Thoracic aorta (tissue), 2 donors: ENCODE measurements at regions not wholly inside any gene's neighbourhood (a gene's known extent, or its start where the extent isn't known, plus 50 kb on each side); places are given as distances from the start of the nearest gene placed in this dataset.

Experiments used
- ATAC-seq: fragments of 150-250 bp; one replicate; pipeline ENCODE4 v1.8.0; 2017; ENCODE audit warnings: low read depth; ENCODE audit not compliant: insufficient number of reproducible peaks, low FRiP score
- DNase-seq: peaks from one replicate; pipeline ENCODE4 v3.0.0-alpha.2; 2020; ENCODE audit warnings: low spot score
- H3K27ac ChIP-seq, 2 donors: fragments of 200-600 bp; sonication (generic); 1 replicate in 1 of 2; 2 replicates in 1 of 2; pipeline ENCODE4 v1.5.1; 2016; ENCODE audit warnings: mild to moderate bottlenecking in 2 of 2, moderate library complexity in 2 of 2
- H3K27me3 ChIP-seq: fragments of 200-600 bp; sonication (generic); replicated peaks from 2 replicates; pipeline ENCODE4 v1.6.0; 2016; ENCODE audit warnings: mild to moderate bottlenecking; ENCODE audit not compliant: insufficient read depth
- H3K36me3 ChIP-seq: fragments of 200-600 bp; sonication (generic); one replicate; pipeline ENCODE4 v1.5.1; 2016
- H3K4me1 ChIP-seq, 2 donors: fragments of 200-600 bp; sonication (generic); 1 replicate in 1 of 2; 2 replicates in 1 of 2; pipeline versions ENCODE4 v1.5.1 to v1.6.0; 2016; ENCODE audit warnings: low read depth in 2 of 2, mild to moderate bottlenecking in 1 of 2; ENCODE audit not compliant: control insufficient read depth in 1 of 2
- H3K4me3 ChIP-seq: fragments of 200-600 bp; sonication (generic); 2 replicates; pipeline ENCODE4 v1.5.1; 2016; ENCODE audit warnings: mild to moderate bottlenecking
- H3K9me3 ChIP-seq: fragments of 200-600 bp; sonication (generic); 2 replicates; pipeline ENCODE4 v1.5.1; 2016
- TF ChIP-seq, protein P1 (sequence below): fragments of 200-600 bp; sonication (generic); IDR thresholded peaks from one replicate; pipeline ENCODE4 v1.5.1; 2019; ENCODE audit warnings: antibody characterized with exemption

DNA sequence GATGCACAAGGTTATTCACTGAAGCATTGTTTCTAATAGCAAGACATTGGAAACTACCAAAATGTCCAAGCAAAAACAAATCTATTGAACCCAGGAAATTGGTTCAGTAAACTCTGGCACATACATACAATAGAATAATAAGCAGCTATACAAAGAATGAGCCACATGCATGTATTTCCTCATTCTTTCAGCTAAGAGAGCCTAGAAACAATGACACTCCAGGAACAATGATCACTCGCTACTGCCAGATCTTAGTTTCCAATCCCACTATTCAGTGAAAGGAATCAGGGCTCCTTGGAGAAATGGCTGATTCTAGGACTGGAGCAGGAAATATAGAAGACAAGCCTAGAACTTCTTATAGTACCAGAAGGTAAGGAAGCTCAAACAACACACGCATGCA, 221.9 kb upstream of the AGAP1 start:
- H3K27me3 ChIP-seq = no peaks in the 10 kb centered on the region
- ATAC-seq = no peak
- no peaks in the 10 kb centered on the region for H3K9me3 ChIP-seq
- no peaks in the 10 kb centered on the region for H3K4me1 ChIP-seq
- no peak for DNase-seq
- H3K4me3 ChIP-seq = no peak overlapping the region
- TF ChIP-seq, protein P1, sequence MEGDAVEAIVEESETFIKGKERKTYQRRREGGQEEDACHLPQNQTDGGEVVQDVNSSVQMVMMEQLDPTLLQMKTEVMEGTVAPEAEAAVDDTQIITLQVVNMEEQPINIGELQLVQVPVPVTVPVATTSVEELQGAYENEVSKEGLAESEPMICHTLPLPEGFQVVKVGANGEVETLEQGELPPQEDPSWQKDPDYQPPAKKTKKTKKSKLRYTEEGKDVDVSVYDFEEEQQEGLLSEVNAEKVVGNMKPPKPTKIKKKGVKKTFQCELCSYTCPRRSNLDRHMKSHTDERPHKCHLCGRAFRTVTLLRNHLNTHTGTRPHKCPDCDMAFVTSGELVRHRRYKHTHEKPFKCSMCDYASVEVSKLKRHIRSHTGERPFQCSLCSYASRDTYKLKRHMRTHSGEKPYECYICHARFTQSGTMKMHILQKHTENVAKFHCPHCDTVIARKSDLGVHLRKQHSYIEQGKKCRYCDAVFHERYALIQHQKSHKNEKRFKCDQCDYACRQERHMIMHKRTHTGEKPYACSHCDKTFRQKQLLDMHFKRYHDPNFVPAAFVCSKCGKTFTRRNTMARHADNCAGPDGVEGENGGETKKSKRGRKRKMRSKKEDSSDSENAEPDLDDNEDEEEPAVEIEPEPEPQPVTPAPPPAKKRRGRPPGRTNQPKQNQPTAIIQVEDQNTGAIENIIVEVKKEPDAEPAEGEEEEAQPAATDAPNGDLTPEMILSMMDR = no peak
- H3K36me3 ChIP-seq = no peaks in the 10 kb centered on the region
- H3K27ac ChIP-seq = no peak overlapping the region

GRCh38 chr2:235274023-235274422, 219.8 kb upstream of the AGAP1 start:
- TF ChIP-seq, protein P1 = no peak
- DNase-seq = no peak
- Histone ChIP-seq H3K9me3 (no peaks in the 10 kb centered on the region), H3K4me1 (no peaks in the 10 kb centered on the region), H3K27me3 (no peaks in the 10 kb centered on the region), H3K4me3 (no peak overlapping the region), H3K36me3 (no peaks in the 10 kb centered on the region), H3K27ac (no peak overlapping the region)
- no peak for ATAC-seq

- H3K27ac ChIP-seq = no peak overlapping the region
- H3K4me1 ChIP-seq = no peaks in the 10 kb centered on the region
- H3K27me3 ChIP-seq = no peaks in the 10 kb centered on the region
- H3K9me3 ChIP-seq = no peaks in the 10 kb centered on the region
- no peak for ATAC-seq
- TF ChIP-seq, protein P1 = no peak
- no peak for DNase-seq
- no peaks in the 10 kb centered on the region for H3K36me3 ChIP-seq
- no peak overlapping the region for H3K4me3 ChIP-seq
Measured at GRCh38 chr2:235277485-235277884, 216.4 kb upstream of the AGAP1 start.

- no peaks in the 10 kb centered on the region for H3K36me3 ChIP-seq
- no peaks in the 10 kb centered on the region for H3K27me3 ChIP-seq
- H3K27ac ChIP-seq = no peak overlapping the region
- no peak overlapping the region for H3K4me3 ChIP-seq
- DNase-seq = no peak
- no peaks in the 10 kb centered on the region for H3K4me1 ChIP-seq
- no peak for ATAC-seq
- TF ChIP-seq, protein P1 = no peak
- H3K9me3 ChIP-seq = no peaks in the 10 kb centered on the region
Measured at GRCh38 chr2:235278771-235279355, 215.0 kb upstream of the AGAP1 start.

DNA sequence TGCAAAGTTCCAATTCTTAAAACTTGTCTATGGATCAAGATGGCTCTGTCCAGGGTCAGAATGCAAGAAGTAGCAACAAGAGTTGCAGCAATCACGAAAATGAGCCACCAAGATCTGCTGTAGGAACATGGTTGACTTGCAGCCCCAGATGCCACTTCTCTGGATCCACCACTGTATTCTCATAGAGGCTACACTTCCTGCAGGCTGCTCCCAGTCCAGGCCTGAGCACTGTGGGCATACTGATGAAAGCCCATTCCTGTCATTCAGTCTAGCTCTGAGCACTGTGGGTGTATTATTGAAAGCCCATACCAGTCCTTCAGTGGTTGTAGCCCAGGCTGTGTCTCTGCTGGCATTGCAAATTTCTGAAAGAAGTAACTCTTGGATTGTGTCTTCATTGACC, 213.9 kb upstream of the AGAP1 start:
- Histone ChIP-seq H3K27me3 (no peaks in the 10 kb centered on the region), H3K9me3 (no peaks in the 10 kb centered on the region), H3K36me3 (no peaks in the 10 kb centered on the region), H3K27ac (no peak overlapping the region), H3K4me3 (no peak overlapping the region), H3K4me1 (no peaks in the 10 kb centered on the region)
- DNase-seq (no peak), ATAC-seq (no peak)
- TF ChIP-seq, protein P1 = no peak
